ENCODE measurements at regions not wholly inside any gene's neighbourhood (a gene's known extent, or its start where the extent isn't known, plus 50 kb on each side); places are given as distances from the start of the nearest gene placed in this dataset.

GRCh38 chr1:221241592-221241991, 362.3 kb downstream of the HLX start:
- Histone ChIP-seq H3K9me3 (peaks cover 0 to 2% (median 0%) of the 10 kb centered on the region in 8 donors), H3K27ac (no peak overlapping the region), H3K36me3 (no peaks in the 10 kb centered on the region), H3K4me3 (no peak overlapping the region), H3K27me3 (replicated peaks in 1 of 7) (no peaks in the 10 kb centered on the region), H3K4me1 (no peaks in the 10 kb centered on the region)
- intact Hi-C loops (cut with DNase I; ENCODE audit: low total_unique reads) = no loop called here
- WGBS, 5 donors = 79 to 88% (median 85%) methylated on average over 2 of the region's 2 CpGs
- no peak for DNase-seq
- no peak for TF ChIP-seq POLR2A (IDR thresholded peaks at IDR 0.05)
- TF ChIP-seq CTCF (IDR thresholded peaks at IDR 0.05 in 8 of 11, conservative IDR thresholded peaks at IDR 0.05 in 3 of 11) = no peak
- TF ChIP-seq POLR2AphosphoS5 (IDR thresholded peaks at IDR 0.05) = no peak

GRCh38 chr1:221246067-221246466, 366.8 kb downstream of the HLX start:
- WGBS, 5 donors = 76 to 88% (median 83%) methylated on average over 2 of the region's 2 CpGs

GRCh38 chr1:221246628-221247415, 367.6 kb downstream of the HLX start:
- no peak overlapping the region for H3K27ac ChIP-seq
- no peaks in the 10 kb centered on the region for H3K4me1 ChIP-seq
- H3K4me3 ChIP-seq = no peak overlapping the region
- H3K27me3 ChIP-seq (replicated peaks in 1 of 7) = no peaks in the 10 kb centered on the region
- TF ChIP-seq POLR2AphosphoS5 (IDR thresholded peaks at IDR 0.05) = no peak
- no peak for TF ChIP-seq POLR2A (IDR thresholded peaks at IDR 0.05)
- TF ChIP-seq CTCF (IDR thresholded peaks at IDR 0.05 in 8 of 11, conservative IDR thresholded peaks at IDR 0.05 in 3 of 11) = no peak
- no peaks in the 10 kb centered on the region for H3K36me3 ChIP-seq
- 87 to 97% (median 94%) methylated on average over 4 of the region's 4 CpGs for WGBS, 5 donors
- intact Hi-C loops (cut with DNase I; ENCODE audit: low total_unique reads) = no loop called here
- no peak for DNase-seq
- no peaks in the 10 kb centered on the region for H3K9me3 ChIP-seq

More at GRCh38 chr1:221246067-221246466, 366.8 kb downstream of the HLX start:
- Histone ChIP-seq H3K36me3 (no peaks in the 10 kb centered on the region), H3K27me3 (replicated peaks in 1 of 7) (no peaks in the 10 kb centered on the region), H3K4me1 (no peaks in the 10 kb centered on the region), H3K27ac (no peak overlapping the region), H3K9me3 (no peaks in the 10 kb centered on the region), H3K4me3 (no peak overlapping the region)
- intact Hi-C loops (cut with DNase I; ENCODE audit: low total_unique reads) = no loop called here
- DNase-seq = no peak
- no peak for TF ChIP-seq POLR2A (IDR thresholded peaks at IDR 0.05)
- no peak for TF ChIP-seq POLR2AphosphoS5 (IDR thresholded peaks at IDR 0.05)
- no peak for TF ChIP-seq CTCF (IDR thresholded peaks at IDR 0.05 in 8 of 11, conservative IDR thresholded peaks at IDR 0.05 in 3 of 11)

- no peak for DNase-seq
- Histone ChIP-seq H3K4me1 (no peaks in the 10 kb centered on the region), H3K27me3 (replicated peaks in 1 of 7) (no peaks in the 10 kb centered on the region), H3K36me3 (no peaks in the 10 kb centered on the region), H3K4me3 (no peak overlapping the region), H3K9me3 (peaks cover 0 to 5% (median 0%) of the 10 kb centered on the region in 8 donors), H3K27ac (no peak overlapping the region)
- 41 to 90% (median 65%) methylated on average over 2 of the region's 2 CpGs for WGBS, 5 donors
- intact Hi-C loops (cut with DNase I; ENCODE audit: low total_unique reads) = no loop called here
- TF ChIP-seq POLR2AphosphoS5 (IDR thresholded peaks at IDR 0.05) (no peak), POLR2A (IDR thresholded peaks at IDR 0.05) (no peak), CTCF (IDR thresholded peaks at IDR 0.05 in 8 of 11, conservative IDR thresholded peaks at IDR 0.05 in 3 of 11) (no peak)
Measured at GRCh38 chr1:221251580-221251979, 372.3 kb downstream of the HLX start.

Measured in spleen (tissue), 11 donors.